ENCODE measurements at regions not wholly inside any gene's neighbourhood (a gene's known extent, or its start where the extent isn't known, plus 50 kb on each side); places are given as distances from the start of the nearest gene placed in this dataset.

DNA sequence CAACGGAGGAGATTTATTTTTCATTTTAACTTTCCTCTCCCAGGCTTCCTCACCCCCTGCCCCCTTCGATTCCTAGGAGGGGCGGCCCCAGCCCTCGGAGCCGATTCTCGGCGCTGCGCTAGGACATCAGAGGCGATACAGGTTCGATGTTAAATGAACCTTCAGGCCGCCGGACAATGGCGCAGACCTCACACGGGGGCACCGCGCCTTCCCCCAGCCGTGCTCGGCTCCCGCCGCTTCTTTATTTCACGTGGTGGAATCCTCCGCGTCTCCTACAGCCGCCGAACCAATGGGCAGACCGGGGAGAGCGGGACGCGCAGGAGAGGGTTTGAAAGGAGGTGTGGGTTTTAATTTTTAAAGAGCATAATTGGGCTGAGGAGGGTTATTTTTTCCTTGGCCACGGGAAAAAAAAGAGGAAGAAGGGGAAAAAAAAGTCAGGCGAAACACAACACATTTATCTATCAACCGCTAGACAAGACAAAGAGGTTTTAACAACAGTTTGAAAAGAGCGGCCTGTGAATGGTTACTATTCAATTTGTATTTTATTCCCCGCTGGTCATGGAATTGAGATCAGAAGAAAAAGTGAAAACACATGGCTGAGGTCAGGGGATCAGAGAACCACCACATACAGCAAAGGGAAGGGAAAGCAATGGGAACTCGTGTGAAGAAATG, 126.8 kb downstream of the TMEM174 start (continued):
- TF ChIP-seq, protein P1, sequence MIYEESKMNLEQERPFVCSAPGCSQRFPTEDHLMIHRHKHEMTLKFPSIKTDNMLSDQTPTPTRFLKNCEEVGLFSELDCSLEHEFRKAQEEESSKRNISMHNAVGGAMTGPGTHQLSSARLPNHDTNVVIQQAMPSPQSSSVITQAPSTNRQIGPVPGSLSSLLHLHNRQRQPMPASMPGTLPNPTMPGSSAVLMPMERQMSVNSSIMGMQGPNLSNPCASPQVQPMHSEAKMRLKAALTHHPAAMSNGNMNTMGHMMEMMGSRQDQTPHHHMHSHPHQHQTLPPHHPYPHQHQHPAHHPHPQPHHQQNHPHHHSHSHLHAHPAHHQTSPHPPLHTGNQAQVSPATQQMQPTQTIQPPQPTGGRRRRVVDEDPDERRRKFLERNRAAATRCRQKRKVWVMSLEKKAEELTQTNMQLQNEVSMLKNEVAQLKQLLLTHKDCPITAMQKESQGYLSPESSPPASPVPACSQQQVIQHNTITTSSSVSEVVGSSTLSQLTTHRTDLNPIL (CRISPR knock-in tag; IDR thresholded peaks at IDR 0.05; ENCODE audit: low read depth) = no peak
- TF ChIP-seq ZFP30 (CRISPR knock-in tag; IDR thresholded peaks at IDR 0.05) (no peak), RARB (CRISPR knock-in tag; IDR thresholded peaks at IDR 0.05) (no peak), ZNF8 (CRISPR knock-in tag; IDR thresholded peaks at IDR 0.05) (no peak), OSR1 (CRISPR knock-in tag; IDR thresholded peaks at IDR 0.05) (no peak), ZC3H10 (CRISPR knock-in tag; IDR thresholded peaks at IDR 0.05) (no peak), GLIS3 (CRISPR knock-in tag; IDR thresholded peaks at IDR 0.05) (no peak)
- TF ChIP-seq, protein P2, sequence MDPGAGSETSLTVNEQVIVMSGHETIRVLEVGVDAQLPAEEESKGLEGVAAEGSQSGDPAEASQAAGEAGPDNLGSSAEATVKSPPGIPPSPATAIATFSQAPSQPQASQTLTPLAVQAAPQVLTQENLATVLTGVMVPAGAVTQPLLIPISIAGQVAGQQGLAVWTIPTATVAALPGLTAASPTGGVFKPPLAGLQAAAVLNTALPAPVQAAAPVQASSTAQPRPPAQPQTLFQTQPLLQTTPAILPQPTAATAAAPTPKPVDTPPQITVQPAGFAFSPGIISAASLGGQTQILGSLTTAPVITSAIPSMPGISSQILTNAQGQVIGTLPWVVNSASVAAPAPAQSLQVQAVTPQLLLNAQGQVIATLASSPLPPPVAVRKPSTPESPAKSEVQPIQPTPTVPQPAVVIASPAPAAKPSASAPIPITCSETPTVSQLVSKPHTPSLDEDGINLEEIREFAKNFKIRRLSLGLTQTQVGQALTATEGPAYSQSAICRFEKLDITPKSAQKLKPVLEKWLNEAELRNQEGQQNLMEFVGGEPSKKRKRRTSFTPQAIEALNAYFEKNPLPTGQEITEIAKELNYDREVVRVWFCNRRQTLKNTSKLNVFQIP (CRISPR knock-in tag; IDR thresholded peaks at IDR 0.05; ENCODE audit: borderline replicate concordance, low read depth) = no peak

- peak; percentile 54 for ATAC-seq
- TF ChIP-seq, protein P3, sequence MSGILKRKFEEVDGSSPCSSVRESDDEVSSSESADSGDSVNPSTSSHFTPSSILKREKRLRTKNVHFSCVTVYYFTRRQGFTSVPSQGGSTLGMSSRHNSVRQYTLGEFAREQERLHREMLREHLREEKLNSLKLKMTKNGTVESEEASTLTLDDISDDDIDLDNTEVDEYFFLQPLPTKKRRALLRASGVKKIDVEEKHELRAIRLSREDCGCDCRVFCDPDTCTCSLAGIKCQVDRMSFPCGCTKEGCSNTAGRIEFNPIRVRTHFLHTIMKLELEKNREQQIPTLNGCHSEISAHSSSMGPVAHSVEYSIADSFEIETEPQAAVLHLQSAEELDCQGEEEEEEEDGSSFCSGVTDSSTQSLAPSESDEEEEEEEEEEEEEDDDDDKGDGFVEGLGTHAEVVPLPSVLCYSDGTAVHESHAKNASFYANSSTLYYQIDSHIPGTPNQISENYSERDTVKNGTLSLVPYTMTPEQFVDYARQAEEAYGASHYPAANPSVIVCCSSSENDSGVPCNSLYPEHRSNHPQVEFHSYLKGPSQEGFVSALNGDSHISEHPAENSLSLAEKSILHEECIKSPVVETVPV (CRISPR knock-in tag; IDR thresholded peaks at IDR 0.05) = no peak
- TF ChIP-seq, protein P1 (CRISPR knock-in tag; IDR thresholded peaks at IDR 0.05; ENCODE audit: low read depth) = no peak
- TF ChIP-seq BACH2 (CRISPR knock-in tag; IDR thresholded peaks at IDR 0.05; ENCODE audit: borderline replicate concordance) (no peak), RARB (CRISPR knock-in tag; IDR thresholded peaks at IDR 0.05) (no peak), ISL1 (CRISPR knock-in tag; IDR thresholded peaks at IDR 0.05) (no peak), SNAI2 (CRISPR knock-in tag; IDR thresholded peaks at IDR 0.05) (no peak), TCF4 (CRISPR knock-in tag; IDR thresholded peaks at IDR 0.05; ENCODE audit: borderline replicate concordance) (no peak), GLIS3 (CRISPR knock-in tag; IDR thresholded peaks at IDR 0.05) (no peak)
Observed at GRCh38 chr5:73298772-73299630, 126.0 kb downstream of the TMEM174 start.

- TF ChIP-seq ZNF70 (CRISPR knock-in tag; IDR thresholded peaks at IDR 0.05) = no peak
- no peak for TF ChIP-seq ESRRG (CRISPR knock-in tag; IDR thresholded peaks at IDR 0.05)
- TF ChIP-seq ZNF565 (CRISPR knock-in tag; conservative IDR thresholded peaks at IDR 0.05; ENCODE audit: low read depth) = no peak
- TF ChIP-seq PPARA (CRISPR knock-in tag; IDR thresholded peaks at IDR 0.05; ENCODE audit: borderline replicate concordance) = no peak
- TF ChIP-seq ZC3H10 (CRISPR knock-in tag; IDR thresholded peaks at IDR 0.05) = no peak
- TF ChIP-seq ARNTL (CRISPR knock-in tag; IDR thresholded peaks at IDR 0.05; ENCODE audit: borderline replicate concordance, low read depth) = no peak
- ATAC-seq = no peak
Observed at GRCh38 chr5:73298251-73298771, 125.3 kb downstream of the TMEM174 start.

DNA sequence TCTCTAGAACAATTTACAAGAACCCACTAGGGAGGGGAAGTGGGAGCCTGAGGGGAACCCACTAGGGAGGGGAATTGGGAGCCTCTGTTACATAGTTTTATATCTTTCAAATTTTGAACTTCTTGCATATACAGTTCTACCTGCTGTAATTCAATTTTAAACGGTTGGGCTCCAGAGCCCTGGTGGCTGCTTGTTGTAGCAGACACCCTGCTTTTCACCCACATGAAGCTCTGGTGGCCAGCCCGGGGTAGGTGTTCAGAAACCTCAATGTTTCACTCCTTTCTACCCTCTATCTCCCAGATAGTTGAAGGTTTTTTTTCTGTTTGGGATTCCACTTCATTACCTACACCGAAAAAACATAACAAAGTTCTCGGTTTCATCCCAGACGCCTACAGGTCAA, 124.4 kb downstream of the TMEM174 start:
- no peak for ATAC-seq
- TF ChIP-seq ZC3H10 (CRISPR knock-in tag; IDR thresholded peaks at IDR 0.05) (no peak), ZFP30 (CRISPR knock-in tag; IDR thresholded peaks at IDR 0.05) (no peak), SNAI2 (CRISPR knock-in tag; IDR thresholded peaks at IDR 0.05) (no peak), ESRRG (CRISPR knock-in tag; IDR thresholded peaks at IDR 0.05) (no peak), TOX (CRISPR knock-in tag; IDR thresholded peaks at IDR 0.05; ENCODE audit: borderline replicate concordance) (no peak), ZNF565 (CRISPR knock-in tag; conservative IDR thresholded peaks at IDR 0.05; ENCODE audit: low read depth) (no peak), ISL1 (CRISPR knock-in tag; IDR thresholded peaks at IDR 0.05) (no peak), RARB (CRISPR knock-in tag; IDR thresholded peaks at IDR 0.05) (no peak), OSR1 (CRISPR knock-in tag; IDR thresholded peaks at IDR 0.05) (no peak), GLIS3 (CRISPR knock-in tag; IDR thresholded peaks at IDR 0.05) (no peak), ZFP3 (CRISPR knock-in tag; IDR thresholded peaks at IDR 0.05) (no peak), CSDC2 (CRISPR knock-in tag; IDR thresholded peaks at IDR 0.05) (no peak)
- TF ChIP-seq, protein P3 (CRISPR knock-in tag; IDR thresholded peaks at IDR 0.05) = no peak
- TF ChIP-seq, protein P1 (CRISPR knock-in tag; IDR thresholded peaks at IDR 0.05; ENCODE audit: low read depth) = no peak
- TF ChIP-seq, protein P4, sequence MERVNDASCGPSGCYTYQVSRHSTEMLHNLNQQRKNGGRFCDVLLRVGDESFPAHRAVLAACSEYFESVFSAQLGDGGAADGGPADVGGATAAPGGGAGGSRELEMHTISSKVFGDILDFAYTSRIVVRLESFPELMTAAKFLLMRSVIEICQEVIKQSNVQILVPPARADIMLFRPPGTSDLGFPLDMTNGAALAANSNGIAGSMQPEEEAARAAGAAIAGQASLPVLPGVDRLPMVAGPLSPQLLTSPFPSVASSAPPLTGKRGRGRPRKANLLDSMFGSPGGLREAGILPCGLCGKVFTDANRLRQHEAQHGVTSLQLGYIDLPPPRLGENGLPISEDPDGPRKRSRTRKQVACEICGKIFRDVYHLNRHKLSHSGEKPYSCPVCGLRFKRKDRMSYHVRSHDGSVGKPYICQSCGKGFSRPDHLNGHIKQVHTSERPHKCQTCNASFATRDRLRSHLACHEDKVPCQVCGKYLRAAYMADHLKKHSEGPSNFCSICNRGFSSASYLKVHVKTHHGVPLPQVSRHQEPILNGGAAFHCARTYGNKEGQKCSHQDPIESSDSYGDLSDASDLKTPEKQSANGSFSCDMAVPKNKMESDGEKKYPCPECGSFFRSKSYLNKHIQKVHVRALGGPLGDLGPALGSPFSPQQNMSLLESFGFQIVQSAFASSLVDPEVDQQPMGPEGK (CRISPR knock-in tag; IDR thresholded peaks at IDR 0.05; ENCODE audit: borderline replicate concordance) = no peak
